ENCODE measurements at regions not wholly inside any gene's neighbourhood (a gene's known extent, or its start where the extent isn't known, plus 50 kb on each side); places are given as distances from the start of the nearest gene placed in this dataset.
"Not testable (repeated sequence)": the region's sequence is repeated elsewhere in the genome, so short reads cannot be mapped to it uniquely, and the experiment has no call there.

DNA sequence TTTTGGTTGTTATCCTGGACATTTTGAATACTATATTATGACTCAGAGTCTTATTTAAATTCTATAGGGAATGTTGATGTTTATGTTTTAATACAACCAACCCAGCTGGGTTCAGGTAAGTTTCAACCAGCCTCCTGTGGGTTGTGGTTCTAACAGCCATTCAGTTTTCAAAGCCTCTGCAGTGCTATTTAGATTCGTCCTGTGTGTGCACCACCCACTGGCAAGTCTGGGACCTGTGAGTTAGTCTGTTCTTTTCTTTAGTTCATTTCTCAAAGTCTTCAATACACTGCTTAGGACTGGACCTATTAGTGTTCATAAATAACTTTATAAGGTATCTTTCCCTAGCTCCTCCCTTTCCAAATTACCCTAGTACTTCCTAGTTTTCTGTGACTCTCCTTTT, 170.6 kb downstream of the TMEM132E start:
- TF ChIP-seq CTCF (conservative IDR thresholded peaks at IDR 0.05; ENCODE audit: low read length) = no peak
- no peak overlapping the region for H3K4me3 ChIP-seq (ENCODE audit: low read length)
- DNase-seq (ENCODE audit: low read depth) = no peak

DNA sequence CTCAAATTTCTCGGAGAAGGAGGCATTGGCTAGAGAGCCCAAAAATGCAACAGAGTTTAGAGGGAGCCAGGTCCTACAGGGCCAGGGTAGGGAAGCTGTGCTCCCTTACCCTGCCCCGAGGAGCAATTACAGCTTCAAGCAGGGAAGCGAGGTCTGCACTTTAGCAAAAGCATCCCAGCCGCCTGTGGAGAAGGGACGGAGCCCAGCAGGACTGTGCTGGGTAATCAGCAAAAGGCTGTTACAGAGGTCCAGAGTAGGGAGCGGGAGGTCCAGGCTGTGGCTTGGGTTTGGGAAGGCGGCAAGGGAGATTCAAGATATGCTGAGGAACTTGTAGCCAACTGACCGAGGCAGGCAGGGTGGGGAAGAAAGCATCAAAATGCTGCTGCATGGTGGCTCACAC, 162.6 kb downstream of the TMEM132E start:
- TF ChIP-seq CTCF (conservative IDR thresholded peaks at IDR 0.05; ENCODE audit: low read length) = no peak
- DNase-seq (ENCODE audit: low read depth) = no peak
- no peak overlapping the region for H3K4me3 ChIP-seq (ENCODE audit: low read length)

DNA sequence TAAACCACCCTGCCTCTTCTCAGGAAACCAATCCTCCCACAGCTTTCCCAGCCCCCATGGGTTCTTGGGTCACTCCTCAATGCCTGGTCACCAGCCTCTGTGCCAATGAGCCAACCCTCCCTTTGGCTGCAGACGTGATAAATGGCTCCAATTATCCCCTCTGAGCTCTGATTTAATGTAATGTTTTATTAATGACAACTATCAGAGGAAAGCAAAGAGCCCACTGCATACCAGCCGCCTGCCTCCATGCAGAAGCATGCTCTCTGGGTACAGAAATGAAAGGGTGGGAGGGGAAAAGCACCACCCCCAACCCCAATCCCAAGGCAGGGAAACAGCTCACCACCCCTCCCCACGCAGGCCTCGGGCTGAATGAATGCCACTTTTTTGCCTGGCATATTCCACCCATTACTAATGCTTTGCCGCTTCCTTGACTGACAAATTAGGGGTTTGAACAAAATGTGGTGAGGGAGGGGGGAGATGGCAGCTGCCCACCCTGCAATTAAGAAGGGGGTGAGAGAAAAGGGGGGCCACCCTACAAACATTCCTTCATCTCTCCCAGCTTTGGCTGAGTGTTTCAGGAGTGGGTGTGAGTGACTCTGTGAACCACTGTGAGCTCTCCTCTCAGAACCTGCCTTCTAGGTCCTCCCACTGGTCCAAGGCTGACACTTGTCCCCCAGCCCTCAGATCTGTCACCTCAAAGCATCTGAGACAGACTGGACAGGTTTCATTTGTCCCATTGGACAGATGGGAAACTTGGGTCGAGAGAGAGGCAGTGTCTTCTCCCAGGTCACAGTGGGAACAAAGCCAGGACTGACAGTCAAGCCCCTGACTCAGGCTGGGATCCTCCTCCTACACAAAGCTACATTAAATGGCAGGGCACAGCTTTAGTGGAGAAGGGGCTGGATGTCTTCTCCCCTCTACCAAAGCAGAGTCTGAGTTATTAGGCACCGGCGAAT, 161.5 kb downstream of the TMEM132E start:
- no peak overlapping the region for H3K4me3 ChIP-seq (ENCODE audit: low read length)
- no peak for TF ChIP-seq CTCF (conservative IDR thresholded peaks at IDR 0.05; ENCODE audit: low read length)
- DNase-seq (ENCODE audit: low read depth) = no peak

DNA sequence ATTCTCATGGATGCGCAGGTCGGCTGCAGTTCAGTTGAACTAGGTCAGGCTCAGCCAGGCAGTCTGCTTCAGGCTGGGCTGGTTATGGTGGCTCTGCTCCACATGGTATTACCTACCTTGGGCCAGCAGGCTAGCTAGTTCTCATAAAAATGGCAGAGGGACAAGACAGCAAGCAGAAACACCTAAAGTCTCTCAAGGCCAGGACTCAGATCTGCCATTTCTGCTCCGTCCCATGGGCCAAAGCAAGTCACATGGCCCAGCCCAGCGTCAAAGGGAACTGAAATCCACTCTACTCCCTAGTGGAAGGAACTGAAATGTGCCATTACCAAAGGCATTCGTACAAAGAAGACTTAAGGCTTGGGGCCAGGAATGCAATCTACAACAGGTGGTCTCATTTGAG, 160.0 kb downstream of the TMEM132E start:
- no peak overlapping the region for H3K4me3 ChIP-seq (ENCODE audit: low read length)
- TF ChIP-seq CTCF (conservative IDR thresholded peaks at IDR 0.05; ENCODE audit: low read length) = no peak
- DNase-seq (ENCODE audit: low read depth) = no peak

GRCh38 chr17:34737673-34738072, 158.3 kb downstream of the TMEM132E start:
- not testable (repeated sequence) for H3K4me3 ChIP-seq (ENCODE audit: low read length); DNase-seq (ENCODE audit: low read depth)

DNA sequence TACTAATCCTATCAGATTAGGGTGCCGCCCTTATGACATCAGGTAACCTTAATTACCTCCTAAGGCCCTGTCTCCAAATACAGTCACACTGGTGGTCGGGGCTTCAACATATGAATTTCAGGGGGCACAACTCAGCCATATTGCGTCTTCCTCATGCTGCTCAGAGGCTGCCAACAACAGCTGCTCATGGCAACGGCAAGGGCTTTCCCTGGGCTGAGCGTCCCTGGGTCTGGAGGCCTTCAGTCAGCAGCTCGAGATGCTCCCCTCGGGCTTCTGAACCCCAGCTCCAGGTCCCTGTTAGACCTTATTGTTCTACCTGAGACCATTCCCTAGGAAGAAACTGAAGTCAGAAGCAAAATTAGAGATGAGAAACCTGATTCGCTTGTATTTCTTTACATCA, 157.2 kb downstream of the TMEM132E start:
- DNase-seq (ENCODE audit: low read depth) = no peak
- H3K4me3 ChIP-seq (ENCODE audit: low read length) = no peak overlapping the region
- TF ChIP-seq CTCF (conservative IDR thresholded peaks at IDR 0.05; ENCODE audit: low read length) = no peak

GRCh38 chr17:34733333-34733732, 154.0 kb downstream of the TMEM132E start:
- DNase-seq (ENCODE audit: low read depth) = no peak
- H3K4me3 ChIP-seq (ENCODE audit: low read length) = no peak overlapping the region
- TF ChIP-seq CTCF (conservative IDR thresholded peaks at IDR 0.05; ENCODE audit: low read length) = no peak

Data from AG10803 (cell line).